HG03135 (cell line): ENCODE measurements at regions not wholly inside any gene's neighbourhood (a gene's known extent, or its start where the extent isn't known, plus 50 kb on each side); places are given as distances from the start of the nearest gene placed in this dataset.
"Not testable (repeated sequence)": the region's sequence is repeated elsewhere in the genome, so short reads cannot be mapped to it uniquely, and the experiment has no call there.

Experiments used
- ATAC-seq: cut with Tn5 transposase; IDR thresholded peaks from one replicate; pipeline ENCODE4 v1.9.1; 2021; ENCODE audit warnings: mild to moderate bottlenecking, moderate library complexity; ENCODE audit not compliant: unreplicated experiment

DNA sequence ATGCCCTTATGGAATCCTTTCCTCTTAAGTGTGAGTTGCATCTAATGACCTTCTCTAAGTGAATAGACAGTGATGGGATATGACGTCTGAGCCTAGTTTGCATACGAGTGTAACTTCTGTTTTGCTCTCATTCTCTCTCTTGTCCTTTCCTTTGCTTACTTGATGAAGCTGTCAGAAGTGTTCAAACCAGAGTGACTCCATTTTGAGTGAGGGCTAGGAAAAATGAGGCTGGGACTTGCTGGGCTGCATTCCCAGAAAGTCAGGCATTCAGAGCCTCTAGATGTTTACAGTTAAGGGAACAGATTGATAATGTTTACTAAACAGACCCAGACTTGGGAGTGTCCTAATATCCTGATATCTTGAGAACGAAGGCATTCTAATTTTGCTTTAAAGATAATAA, 311.2 kb upstream of the SOX4 start:
- not testable (repeated sequence) for ATAC-seq

GRCh38 chr6:21284166-21284565, 309.4 kb upstream of the SOX4 start:
- no peak for ATAC-seq

DNA sequence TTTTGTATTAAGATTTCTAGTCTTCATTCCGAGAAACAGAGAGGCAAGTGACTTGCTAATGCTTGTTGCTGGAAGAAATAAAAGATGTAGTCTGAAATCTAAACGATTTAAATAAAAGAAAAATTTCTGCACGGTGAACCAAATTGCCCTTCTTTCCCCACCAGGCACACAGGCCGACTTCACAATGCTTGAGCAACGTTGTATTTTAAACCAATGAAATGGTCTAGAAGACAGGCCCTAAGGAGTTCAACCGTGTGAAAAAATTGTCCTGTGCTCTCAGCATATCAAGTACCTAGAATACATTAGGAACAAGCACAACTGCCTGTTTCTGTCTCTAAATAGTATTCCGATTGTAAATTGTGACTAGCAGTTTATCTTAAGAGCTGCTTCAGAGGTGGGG, 308.8 kb upstream of the SOX4 start:
- ATAC-seq: no peak

DNA sequence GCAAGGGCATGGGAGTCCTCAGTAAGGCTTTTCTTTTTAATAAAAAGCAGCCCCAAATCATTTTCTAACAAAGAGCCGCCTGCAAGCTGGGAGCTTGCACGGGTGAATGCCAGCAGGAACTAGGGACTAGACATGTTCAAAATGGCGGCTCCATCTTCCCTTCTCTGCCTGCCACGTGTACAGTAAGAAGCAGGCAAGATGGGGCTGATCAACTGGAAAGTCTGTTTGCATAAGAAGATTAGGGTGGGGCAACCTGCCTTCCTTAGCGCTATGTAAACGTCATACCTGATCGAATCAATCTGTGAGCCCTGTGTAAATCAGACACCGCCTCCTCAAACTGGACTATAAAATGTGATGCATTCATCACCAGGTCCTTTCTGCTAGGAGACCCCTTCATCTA, 299.4 kb upstream of the SOX4 start:
- no peak for ATAC-seq

DNA sequence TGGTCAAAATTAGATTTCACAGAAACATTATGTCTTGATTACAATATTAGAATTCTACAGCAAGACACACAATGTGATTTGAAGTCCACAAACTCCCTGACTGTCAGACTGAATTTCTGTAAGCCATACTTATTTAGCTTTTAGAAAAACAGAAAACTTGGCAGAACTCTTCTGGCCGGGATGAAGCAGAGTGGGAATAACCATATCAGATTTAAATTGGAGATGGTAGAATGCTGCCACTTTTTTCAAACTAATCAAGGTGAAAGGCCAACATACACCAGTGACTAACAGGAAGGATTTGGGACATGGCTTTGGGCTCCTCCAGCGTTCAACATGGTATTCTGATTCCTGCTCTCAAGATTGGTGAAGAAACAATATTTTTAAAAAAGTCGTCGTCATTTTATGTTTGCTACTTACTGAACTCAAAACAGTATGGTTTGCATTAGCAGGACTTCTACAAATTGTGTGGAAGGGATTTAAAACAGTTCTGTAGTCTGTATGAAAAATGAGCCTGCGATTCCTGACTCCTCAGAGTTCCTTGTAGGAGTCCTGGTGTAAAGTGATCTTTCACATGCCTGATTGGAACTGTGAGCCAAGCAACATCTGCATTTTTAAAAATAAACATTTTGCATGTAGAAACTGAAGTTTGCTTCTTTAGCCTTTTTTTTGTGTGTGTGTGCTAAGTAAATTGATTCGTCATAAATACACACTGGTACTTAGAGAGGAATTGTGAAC, 297.9 kb upstream of the SOX4 start:
- ATAC-seq: no peak

DNA sequence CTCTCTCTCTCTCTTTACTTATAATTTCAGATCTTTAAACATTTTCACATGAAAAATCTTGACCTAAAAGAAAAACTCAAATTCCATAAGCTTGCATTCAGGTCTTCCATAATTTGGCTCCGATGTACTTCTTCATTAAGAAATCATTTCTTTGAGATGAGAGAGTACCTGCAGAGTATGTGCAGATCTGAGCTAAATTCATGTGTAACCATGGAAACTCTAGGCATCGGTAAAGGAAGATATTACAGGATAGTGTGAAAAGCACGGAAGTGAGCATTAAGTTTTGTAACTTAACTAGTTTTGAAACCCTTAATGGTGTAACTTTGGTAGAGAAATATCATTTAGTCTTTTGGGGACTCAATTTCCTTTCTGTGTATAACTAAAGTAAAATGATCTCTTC, 295.9 kb upstream of the SOX4 start:
- no peak for ATAC-seq

GRCh38 chr6:21299216-21299615, 294.3 kb upstream of the SOX4 start:
- ATAC-seq: no peak

DNA sequence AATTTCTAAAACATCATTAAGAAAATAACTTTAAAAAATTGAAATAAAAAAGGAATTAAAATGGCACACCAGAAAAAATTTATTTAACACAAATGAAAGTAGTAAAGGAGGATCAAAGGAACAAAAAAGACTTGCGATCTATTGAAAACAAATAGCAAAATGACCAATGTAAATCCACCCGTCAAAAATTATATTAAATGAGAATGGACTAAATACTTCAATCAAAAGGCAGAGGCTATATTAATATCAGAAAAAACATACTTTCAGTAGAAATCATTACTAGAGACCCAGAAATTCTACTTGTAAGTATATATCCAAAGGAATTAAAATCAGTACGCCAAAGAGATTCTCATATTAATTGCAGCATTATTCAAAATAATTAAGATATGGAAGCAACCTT, 293.1 kb upstream of the SOX4 start:
- ATAC-seq: no peak

DNA sequence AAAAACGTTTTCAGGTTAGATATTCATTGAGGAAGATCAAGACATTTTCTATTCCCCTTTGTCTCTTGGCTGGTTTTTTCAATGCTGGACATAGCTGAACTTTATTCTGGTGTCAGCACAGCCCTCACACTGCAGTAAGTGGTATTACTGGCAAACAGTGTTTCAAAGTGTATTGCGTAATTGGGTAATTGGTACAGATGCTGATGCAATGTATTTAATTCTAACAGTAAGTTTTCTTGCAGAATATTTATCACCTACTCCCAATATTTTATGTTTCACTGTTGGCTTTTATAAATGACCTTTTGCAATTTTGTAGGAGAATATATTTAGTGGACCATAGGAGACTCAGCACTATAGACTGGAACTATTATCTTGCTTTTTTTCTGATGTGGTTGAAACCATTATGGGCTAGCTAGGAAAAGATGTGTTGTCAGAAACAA, 287.6 kb upstream of the SOX4 start:
- ATAC-seq: no peak

GRCh38 chr6:21306546-21306945, 287.0 kb upstream of the SOX4 start:
- ATAC-seq: no peak

- no peak for ATAC-seq
Measured at GRCh38 chr6:21309807-21310221, 283.7 kb upstream of the SOX4 start.

- no peak for ATAC-seq
Measured at GRCh38 chr6:21310568-21311140, 282.9 kb upstream of the SOX4 start.

GRCh38 chr6:21312118-21312517, 281.4 kb upstream of the SOX4 start:
- ATAC-seq: no peak

DNA sequence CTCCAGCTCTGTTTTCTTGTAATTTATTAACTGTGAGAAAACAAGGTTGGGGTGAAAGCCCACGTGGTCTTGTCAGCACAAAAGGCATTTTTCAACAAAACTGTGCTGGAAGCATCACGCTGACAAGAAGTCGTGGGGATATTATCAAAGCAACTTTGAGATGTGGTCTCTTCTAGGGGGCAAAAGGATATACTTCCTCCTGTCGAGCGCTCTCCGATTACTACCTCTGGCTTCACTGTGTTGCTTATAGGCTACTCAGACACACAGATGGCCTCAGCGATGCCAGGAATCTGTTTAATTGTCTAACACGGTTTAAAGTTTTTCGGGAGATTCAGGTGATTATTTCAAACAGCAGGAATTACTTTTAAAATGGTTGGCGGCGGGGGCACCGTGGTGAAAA, 275.9 kb upstream of the SOX4 start:
- ATAC-seq: no peak

GRCh38 chr6:21321076-21321475, 272.5 kb upstream of the SOX4 start:
- no peak for ATAC-seq

DNA sequence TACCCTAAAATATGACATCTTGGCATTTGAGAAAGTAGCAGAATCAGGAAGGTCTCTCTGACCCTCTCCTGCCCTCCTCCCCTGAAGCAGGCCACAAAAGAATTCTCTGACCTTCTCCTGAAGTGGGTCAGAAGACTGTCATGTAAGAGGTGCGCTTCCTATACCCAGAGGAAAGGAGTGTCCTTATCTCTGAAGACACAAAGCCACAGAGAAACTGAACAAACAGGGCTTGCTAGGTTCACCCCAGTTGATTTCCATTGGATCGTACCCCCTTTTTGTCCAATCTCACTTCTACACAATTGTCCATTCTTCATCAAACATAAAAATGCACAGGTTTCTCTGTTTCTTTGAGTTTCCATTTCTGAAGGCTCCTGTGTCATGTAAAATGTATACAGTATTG, 272.0 kb upstream of the SOX4 start:
- no peak for ATAC-seq

DNA sequence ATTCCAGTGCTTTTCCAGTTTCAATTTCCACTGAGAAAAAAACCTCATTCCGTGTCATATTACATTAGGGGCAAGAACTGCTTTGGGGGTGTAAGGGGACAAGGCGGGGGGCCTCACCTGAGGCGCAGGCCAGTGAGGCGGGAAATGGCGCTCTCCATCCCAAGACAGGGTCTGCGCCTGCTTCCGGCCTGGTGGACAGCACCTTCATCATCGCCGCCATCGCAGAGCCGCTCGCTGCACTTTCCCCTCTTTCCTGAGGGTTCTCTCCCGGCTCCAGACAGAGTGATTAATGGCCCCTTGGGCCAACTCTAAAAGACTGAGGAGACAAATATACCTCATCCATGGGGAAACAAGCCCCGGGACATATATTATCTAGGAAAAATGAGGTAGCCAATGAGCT, 270.0 kb upstream of the SOX4 start:
- no peak for ATAC-seq

DNA sequence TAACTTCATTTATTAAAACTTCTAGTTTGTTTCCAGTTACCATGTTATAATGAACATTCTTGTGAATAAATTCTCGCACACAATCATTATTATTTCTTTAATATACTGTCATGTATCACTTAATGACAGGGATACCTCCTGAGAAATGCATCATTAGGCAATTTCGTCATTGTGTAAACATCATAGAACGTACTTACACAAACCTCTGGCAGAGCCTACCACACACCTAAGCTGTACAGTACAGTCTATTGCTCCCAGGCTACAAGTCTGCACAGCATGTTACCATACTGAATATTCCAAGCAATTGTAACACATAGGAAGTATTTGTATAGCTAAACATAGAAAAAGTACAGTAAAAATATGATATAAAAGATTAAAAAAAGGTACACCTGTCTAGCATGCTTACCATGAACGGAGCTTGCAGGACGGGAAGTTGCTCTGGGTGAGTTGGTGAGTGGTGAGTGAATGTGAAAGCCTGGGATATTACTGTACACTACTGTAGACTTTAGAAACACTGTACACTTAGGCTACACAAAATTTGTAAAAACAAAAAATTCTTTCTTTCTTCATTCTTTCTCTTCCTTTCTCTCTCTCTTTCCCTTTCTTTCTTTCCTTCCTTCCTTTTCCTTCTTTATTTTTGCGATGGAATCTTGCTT, 268.2 kb upstream of the SOX4 start:
- ATAC-seq: no peak

- no peak for ATAC-seq
Measured at GRCh38 chr6:21327326-21328112, 266.0 kb upstream of the SOX4 start.

DNA sequence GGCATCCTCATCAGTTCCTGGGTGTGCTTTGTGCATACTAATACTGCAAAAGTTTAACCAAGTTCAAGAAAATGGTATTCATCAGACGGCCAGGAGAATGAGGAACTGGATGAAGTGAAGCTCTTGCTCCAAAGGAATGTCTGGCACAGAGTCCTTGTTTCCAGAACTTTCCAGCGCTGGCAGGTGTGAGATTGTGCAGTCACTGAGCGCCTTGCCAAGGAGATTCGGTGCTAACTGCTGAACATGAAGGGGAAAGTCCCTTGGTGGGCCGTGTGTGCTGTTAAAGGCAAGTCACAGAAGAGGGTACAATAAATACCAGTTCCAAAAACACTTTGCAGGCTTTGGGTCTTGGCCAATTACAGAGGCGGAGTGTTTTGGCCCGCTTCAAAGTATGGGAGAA, 262.3 kb upstream of the SOX4 start:
- no peak for ATAC-seq

DNA sequence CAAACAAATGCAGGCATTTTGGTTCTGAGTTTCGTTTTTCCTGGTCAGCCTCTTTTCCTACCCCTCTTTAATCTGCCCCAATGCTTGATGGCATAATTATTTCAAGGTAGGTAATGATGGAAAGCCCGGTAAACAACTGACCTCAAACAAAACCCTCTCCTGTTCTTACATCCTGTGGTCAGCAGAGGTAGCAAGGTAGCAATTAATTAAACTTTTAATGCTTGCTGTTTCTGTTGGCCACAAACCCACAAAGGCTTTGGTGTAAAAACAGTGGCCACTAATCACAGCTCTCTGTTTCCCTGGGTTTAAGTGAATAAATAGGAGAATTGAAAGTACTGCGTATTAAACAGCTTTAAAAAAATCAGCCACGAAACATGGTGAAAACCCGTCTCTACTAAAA, 261.5 kb upstream of the SOX4 start:
- ATAC-seq: no peak

- ATAC-seq: no peak
Measured at GRCh38 chr6:21332660-21333059, 260.9 kb upstream of the SOX4 start.
